AG04449 (cell line): ENCODE measurements at regions not wholly inside any gene's neighbourhood (a gene's known extent, or its start where the extent isn't known, plus 50 kb on each side); places are given as distances from the start of the nearest gene placed in this dataset.
"Not testable (repeated sequence)": the region's sequence is repeated elsewhere in the genome, so short reads cannot be mapped to it uniquely, and the experiment has no call there.

Experiments used
- CTCF ChIA-PET: fragments of 350-600 bp; formaldehyde crosslinking; extraction: SDS; loops from one replicate; lab custom pipeline; 2021; ENCODE audit warnings: antibody characterized with exemption; lab: Yijun Ruan, JAX
- POLR2A ChIA-PET: fragments of 400-600, 350-600 bp; formaldehyde crosslinking; extraction: SDS; loops from one replicate; lab custom pipeline; 2020; ENCODE audit warnings: antibody characterized with exemption, inconsistent platforms; lab: Yijun Ruan, JAX
- DNase-seq: peaks from one replicate; pipeline ENCODE4 v3.0.0-alpha.2; 2010; ENCODE audit warnings: low read depth, low spot score
- H3K4me3 ChIP-seq: 2 replicates; pipeline ENCODE4 v1.5.1; 2011; ENCODE audit warnings: low read depth, mild to moderate bottlenecking, control low read depth, low read length
- CTCF ChIP-seq: IDR thresholded peaks from one replicate; pipeline ENCODE4 v1.5.1; 2011; ENCODE audit warnings: mild to moderate bottlenecking, moderate library complexity, low read length, control low read depth, inconsistent platforms; ENCODE audit not compliant: insufficient read depth; ENCODE audit errors: missing control alignments

- ChIA-PET CTCF (interaction anchor here (1.1 to 2.3 kb wide), 4 partner anchors 11 to 259 kb away, joined by 3 to 7 read pairs (median 4); no protein-coding TSS in a partner anchor), POLR2A (interaction anchor here (1.8 kb wide), 1 partner anchor 254 kb away, joined by 5 read pairs; the partner anchor contains the start of gene IER5L)
- H3K4me3 ChIP-seq = no peak overlapping the region
- no peak for TF ChIP-seq CTCF
- no peak for DNase-seq
Observed at GRCh38 chr9:129432297-129433154, 188.4 kb downstream of the C9orf50 start.

GRCh38 chr9:129430940-129431643 is 189.8 kb downstream of the C9orf50 start:
- no peak for DNase-seq
- TF ChIP-seq CTCF = no peak
- CTCF ChIA-PET = interaction anchor here (2.3 kb wide), 1 partner anchor 258 kb away, joined by 7 read pairs; no protein-coding TSS in a partner anchor
- POLR2A ChIA-PET = interaction anchor here (1.2 to 1.8 kb wide), 2 partner anchors 253 kb away, joined by 3 to 5 read pairs; partner anchors contain the start of gene IER5L
- no peak overlapping the region for H3K4me3 ChIP-seq

- ChIA-PET POLR2A (no interaction called here), CTCF (no interaction called here)
- no peak overlapping the region for H3K4me3 ChIP-seq
- no peak for DNase-seq
- no peak for TF ChIP-seq CTCF
Observed at GRCh38 chr9:129428864-129429577, 191.9 kb downstream of the C9orf50 start.

GRCh38 chr9:129427149-129427548 is 193.8 kb downstream of the C9orf50 start:
- CTCF ChIA-PET = no interaction called here
- POLR2A ChIA-PET = no interaction called here
- no peak for DNase-seq
- no peak overlapping the region for H3K4me3 ChIP-seq
- TF ChIP-seq CTCF = no peak

GRCh38 chr9:129423755-129424154 is 197.1 kb downstream of the C9orf50 start:
- CTCF ChIA-PET, POLR2A ChIA-PET, H3K4me3 ChIP-seq, DNase-seq: not testable (repeated sequence)

- no peak for DNase-seq
- POLR2A ChIA-PET = interaction anchor here (0.9 kb wide), 1 partner anchor 14 kb away, joined by 4 read pairs; no protein-coding TSS in a partner anchor
- H3K4me3 ChIP-seq = no peak overlapping the region
- CTCF ChIA-PET = interaction anchor here (0.9 kb wide), 1 partner anchor 37 kb away, joined by 3 read pairs; no protein-coding TSS in a partner anchor
- no peak for TF ChIP-seq CTCF
Observed at GRCh38 chr9:129423216-129423615, 197.7 kb downstream of the C9orf50 start.
